ENCODE measurements at regions not wholly inside any gene's neighbourhood (a gene's known extent, or its start where the extent isn't known, plus 50 kb on each side); places are given as distances from the start of the nearest gene placed in this dataset.
A peak's percentile ranks its signal among the peaks of the same experiment; 100 is the strongest.

GRCh38 chr10:10361301-10361885 lies 656.3 kb upstream of the CELF2 start:
- intact Hi-C loops (cut with DNase I): no loop called here
- FAIRE-seq: no peak

GRCh38 chr10:10362800-10363199 lies 654.9 kb upstream of the CELF2 start:
- no peak for FAIRE-seq

More at GRCh38 chr10:10361301-10361885, 656.3 kb upstream of the CELF2 start:
- no peaks in the 10 kb centered on the region for H3K4me1 ChIP-seq (ENCODE audit: control insufficient read depth in 2 of 3, insufficient read depth in 2 of 3, low read depth in 1 of 3, low read length in 3 of 3)
- DNase-seq: peak in 1 of 5 donors; percentile 17
- no peaks in the 10 kb centered on the region for H3K27me3 ChIP-seq (ENCODE audit: control insufficient read depth, insufficient read depth, low read length)
- TF ChIP-seq CTCF (IDR thresholded peaks at IDR 0.05; ENCODE audit: borderline replicate concordance, extremely low read depth, insufficient read depth): no peak
- no peaks in the 10 kb centered on the region for H3K36me3 ChIP-seq (ENCODE audit: control insufficient read depth in 2 of 3, insufficient read depth in 3 of 3, low read length in 3 of 3)
- H3K9me3 ChIP-seq (ENCODE audit: control insufficient read depth in 2 of 3, insufficient read depth in 1 of 3, low read length in 3 of 3): peaks cover 0 to 3% (median 0%) of the 10 kb centered on the region in 3 donors
- no peak overlapping the region for H3K4me3 ChIP-seq (ENCODE audit: low read length in 3 of 3)
- no peak overlapping the region for H3K9ac ChIP-seq (ENCODE audit: low read length in 3 of 3)
- H3K27ac ChIP-seq (ENCODE audit: low read depth in 2 of 2, low read length in 2 of 2): no peak overlapping the region

GRCh38 chr10:10363217-10363616 lies 654.5 kb upstream of the CELF2 start:
- H3K9ac ChIP-seq (ENCODE audit: low read length in 3 of 3): no peak overlapping the region
- no peaks in the 10 kb centered on the region for H3K27me3 ChIP-seq (ENCODE audit: control insufficient read depth, insufficient read depth, low read length)
- H3K36me3 ChIP-seq (ENCODE audit: control insufficient read depth in 2 of 3, insufficient read depth in 3 of 3, low read length in 3 of 3): no peaks in the 10 kb centered on the region
- no peak overlapping the region for H3K4me3 ChIP-seq (ENCODE audit: low read length in 3 of 3)
- H3K27ac ChIP-seq (ENCODE audit: low read depth in 2 of 2, low read length in 2 of 2): no peak overlapping the region
- no peak for TF ChIP-seq CTCF (IDR thresholded peaks at IDR 0.05; ENCODE audit: borderline replicate concordance, extremely low read depth, insufficient read depth)
- no peaks in the 10 kb centered on the region for H3K4me1 ChIP-seq (ENCODE audit: control insufficient read depth in 2 of 3, insufficient read depth in 2 of 3, low read depth in 1 of 3, low read length in 3 of 3)
- peaks cover 0 to 3% (median 0%) of the 10 kb centered on the region in 3 donors for H3K9me3 ChIP-seq (ENCODE audit: control insufficient read depth in 2 of 3, insufficient read depth in 1 of 3, low read length in 3 of 3)
- no peak for DNase-seq
- FAIRE-seq: no peak
- intact Hi-C loops (cut with DNase I): no loop called here

More at GRCh38 chr10:10362800-10363199, 654.9 kb upstream of the CELF2 start:
- intact Hi-C loops (cut with DNase I): no loop called here
- no peak for DNase-seq
- no peaks in the 10 kb centered on the region for H3K27me3 ChIP-seq (ENCODE audit: control insufficient read depth, insufficient read depth, low read length)
- no peak overlapping the region for H3K27ac ChIP-seq (ENCODE audit: low read depth in 2 of 2, low read length in 2 of 2)
- peaks cover 0 to 3% (median 0%) of the 10 kb centered on the region in 3 donors for H3K9me3 ChIP-seq (ENCODE audit: control insufficient read depth in 2 of 3, insufficient read depth in 1 of 3, low read length in 3 of 3)
- no peaks in the 10 kb centered on the region for H3K4me1 ChIP-seq (ENCODE audit: control insufficient read depth in 2 of 3, insufficient read depth in 2 of 3, low read depth in 1 of 3, low read length in 3 of 3)
- H3K36me3 ChIP-seq (ENCODE audit: control insufficient read depth in 2 of 3, insufficient read depth in 3 of 3, low read length in 3 of 3): no peaks in the 10 kb centered on the region
- H3K4me3 ChIP-seq (ENCODE audit: low read length in 3 of 3): no peak overlapping the region
- no peak overlapping the region for H3K9ac ChIP-seq (ENCODE audit: low read length in 3 of 3)
- no peak for TF ChIP-seq CTCF (IDR thresholded peaks at IDR 0.05; ENCODE audit: borderline replicate concordance, extremely low read depth, insufficient read depth)

GRCh38 chr10:10364902-10365301 lies 652.8 kb upstream of the CELF2 start:
- no peaks in the 10 kb centered on the region for H3K27me3 ChIP-seq (ENCODE audit: control insufficient read depth, insufficient read depth, low read length)
- TF ChIP-seq CTCF (IDR thresholded peaks at IDR 0.05; ENCODE audit: borderline replicate concordance, extremely low read depth, insufficient read depth): no peak
- H3K4me1 ChIP-seq (ENCODE audit: control insufficient read depth in 2 of 3, insufficient read depth in 2 of 3, low read depth in 1 of 3, low read length in 3 of 3): no peaks in the 10 kb centered on the region
- no peak overlapping the region for H3K9ac ChIP-seq (ENCODE audit: low read length in 3 of 3)
- FAIRE-seq (no peak), DNase-seq (peak in 2 of 5 donors; percentile 36 to 58)
- no peak overlapping the region for H3K27ac ChIP-seq (ENCODE audit: low read depth in 2 of 2, low read length in 2 of 2)
- no peaks in the 10 kb centered on the region for H3K9me3 ChIP-seq (ENCODE audit: control insufficient read depth in 2 of 3, insufficient read depth in 1 of 3, low read length in 3 of 3)
- no peaks in the 10 kb centered on the region for H3K36me3 ChIP-seq (ENCODE audit: control insufficient read depth in 2 of 3, insufficient read depth in 3 of 3, low read length in 3 of 3)
- H3K4me3 ChIP-seq (ENCODE audit: low read length in 3 of 3): no peak overlapping the region
- intact Hi-C loops (cut with DNase I): no loop called here

Data from kidney (tissue), 13 donors.